Ishikawa (cell line): ENCODE measurements at regions not wholly inside any gene's neighbourhood (a gene's known extent, or its start where the extent isn't known, plus 50 kb on each side); places are given as distances from the start of the nearest gene placed in this dataset.

Experiments
- CREB1 ChIP-seq: IDR thresholded peaks from 2 replicates; pipeline ENCODE4 v1.6.1; 2012; ENCODE audit warnings: low read depth
- EGR1 ChIP-seq: IDR thresholded peaks from 2 replicates; pipeline ENCODE4 v1.6.1; 2012
- EP300 ChIP-seq: IDR thresholded peaks from 2 replicates; pipeline ENCODE4 v1.6.1; 2012; ENCODE audit warnings: borderline replicate concordance
- FOXM1 ChIP-seq: IDR thresholded peaks from 2 replicates; pipeline ENCODE4 v1.6.1; 2012; ENCODE audit warnings: low read depth, borderline replicate concordance
- MAX ChIP-seq: IDR thresholded peaks from 2 replicates; pipeline ENCODE4 v1.6.1; 2012
- NFIC ChIP-seq: IDR thresholded peaks from 2 replicates; pipeline ENCODE4 v1.6.1; 2012
- RAD21 ChIP-seq: IDR thresholded peaks from 2 replicates; pipeline ENCODE4 v1.6.1; 2012; ENCODE audit warnings: low read depth
- REST ChIP-seq: IDR thresholded peaks from 2 replicates; pipeline ENCODE4 v1.6.1; 2012; ENCODE audit warnings: low read depth, mild to moderate bottlenecking
- TAF1 ChIP-seq: IDR thresholded peaks from 2 replicates; pipeline ENCODE4 v1.6.1; 2012; ENCODE audit warnings: low read depth, mild to moderate bottlenecking
- TCF12 ChIP-seq: IDR thresholded peaks from 2 replicates; pipeline ENCODE4 v1.6.1; 2012; ENCODE audit warnings: low read depth
- TEAD4 ChIP-seq: IDR thresholded peaks from 2 replicates; pipeline ENCODE4 v1.6.1; 2012
- USF1 ChIP-seq: IDR thresholded peaks from 2 replicates; pipeline ENCODE4 v1.6.1; 2012
- YY1 ChIP-seq: IDR thresholded peaks from 2 replicates; pipeline ENCODE4 v1.6.1; 2012; ENCODE audit warnings: low read depth
- ZBTB7A ChIP-seq: IDR thresholded peaks from 2 replicates; pipeline ENCODE4 v1.6.1; 2012; ENCODE audit warnings: low read depth

- no peak for TF ChIP-seq TCF12
- no peak for TF ChIP-seq EP300
- no peak for TF ChIP-seq REST
- no peak for TF ChIP-seq FOXM1
- no peak for TF ChIP-seq NFIC
- TF ChIP-seq EGR1, result no peak
- no peak for TF ChIP-seq MAX
- no peak for TF ChIP-seq USF1
- TF ChIP-seq TEAD4, result no peak
- TF ChIP-seq RAD21, result no peak
- TF ChIP-seq CREB1, result no peak
- no peak for TF ChIP-seq TAF1
- TF ChIP-seq ZBTB7A, result no peak
- no peak for TF ChIP-seq YY1
Observed at GRCh38 chr20:59399426-59400099, 99.2 kb downstream of the EDN3 start.
